Hippocampal formation (tissue), 2 donors: ENCODE measurements at regions not wholly inside any gene's neighbourhood (a gene's known extent, or its start where the extent isn't known, plus 50 kb on each side); places are given as distances from the start of the nearest gene placed in this dataset.
"Not testable (repeated sequence)": the region's sequence is repeated elsewhere in the genome, so short reads cannot be mapped to it uniquely, and the experiment has no call there.

ENCODE experiments used
- DNase-seq, 2 donors: peaks; one replicate each; lab custom pipeline; 2025; lab: John Stamatoyannopoulos, UW

DNA sequence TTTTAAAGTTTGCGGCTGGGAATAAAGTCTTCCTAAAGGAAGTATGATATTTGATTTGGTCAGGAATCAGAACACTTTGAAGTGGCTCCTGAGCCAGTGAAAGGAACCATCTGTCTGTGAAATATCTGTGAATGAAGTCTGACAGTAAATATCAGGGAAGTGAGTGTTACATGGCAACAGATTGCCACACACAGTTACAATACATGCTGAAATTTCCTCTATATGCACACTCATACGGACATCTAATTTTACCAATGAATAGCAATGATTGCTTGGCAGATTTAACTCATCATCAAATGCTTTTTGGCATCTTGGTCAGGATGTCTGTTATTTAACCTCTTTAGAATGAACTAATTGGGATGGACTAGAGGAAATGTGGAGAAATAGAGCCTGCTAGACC lies 1023.8 kb downstream of the FAT4 start:
- no peak for DNase-seq

DNA sequence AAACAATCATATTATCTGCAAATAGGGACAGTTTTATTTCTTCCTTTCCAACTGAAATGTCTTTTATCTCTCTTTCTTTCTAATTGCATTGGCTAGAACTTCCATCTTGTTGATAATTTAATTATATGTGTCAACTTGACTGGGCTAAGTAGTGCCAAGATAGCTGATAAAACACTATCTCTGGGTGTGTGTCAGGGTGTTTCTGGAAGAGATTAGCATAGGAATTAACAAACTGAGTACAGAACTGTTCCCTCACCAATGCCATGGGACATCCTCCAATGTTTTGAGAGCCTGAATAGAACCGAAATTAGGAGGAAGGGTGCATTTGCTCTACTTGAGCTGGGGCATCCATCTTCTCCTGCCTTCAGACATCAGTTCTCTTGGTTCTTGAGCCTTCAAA lies 1027.2 kb downstream of the FAT4 start:
- DNase-seq, result no peak

DNA sequence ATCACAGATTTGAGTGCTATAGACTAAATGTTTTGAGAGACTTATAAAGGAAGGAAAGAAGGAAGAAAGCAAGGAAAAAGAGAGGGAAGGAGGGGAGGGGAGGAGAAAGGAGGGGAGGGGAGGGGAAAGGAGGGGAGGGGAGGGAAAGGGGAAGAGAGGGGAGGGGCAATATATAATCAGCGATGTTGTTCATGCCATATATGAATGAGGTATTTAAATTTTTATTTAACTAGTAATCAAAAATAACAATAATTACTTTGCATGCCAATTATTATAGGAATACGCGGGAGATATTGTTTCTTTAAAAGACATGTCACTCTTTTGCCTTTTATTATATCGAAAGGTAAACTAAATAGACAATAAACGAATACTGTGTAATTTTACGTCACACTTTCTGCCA lies 1029.7 kb downstream of the FAT4 start:
- DNase-seq, result no peak

DNA sequence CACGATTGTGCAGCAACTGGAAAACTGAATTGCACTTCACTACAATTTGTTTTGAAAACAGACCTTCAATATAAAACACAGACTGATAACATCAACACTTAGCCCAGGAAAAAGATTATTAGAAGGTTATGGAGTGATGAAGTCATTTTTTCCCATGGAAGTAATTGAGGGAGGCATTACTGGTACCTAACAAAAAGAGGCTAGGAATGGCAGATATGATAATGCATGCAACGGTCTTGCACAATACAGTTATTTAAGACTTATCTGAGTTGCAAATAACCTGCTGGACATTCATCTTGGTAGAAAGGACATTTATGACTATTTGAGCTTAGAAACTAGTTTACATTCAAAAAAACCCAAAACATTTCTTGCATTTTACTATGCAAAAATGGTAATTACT lies 1031.9 kb downstream of the FAT4 start:
- no peak for DNase-seq

DNA sequence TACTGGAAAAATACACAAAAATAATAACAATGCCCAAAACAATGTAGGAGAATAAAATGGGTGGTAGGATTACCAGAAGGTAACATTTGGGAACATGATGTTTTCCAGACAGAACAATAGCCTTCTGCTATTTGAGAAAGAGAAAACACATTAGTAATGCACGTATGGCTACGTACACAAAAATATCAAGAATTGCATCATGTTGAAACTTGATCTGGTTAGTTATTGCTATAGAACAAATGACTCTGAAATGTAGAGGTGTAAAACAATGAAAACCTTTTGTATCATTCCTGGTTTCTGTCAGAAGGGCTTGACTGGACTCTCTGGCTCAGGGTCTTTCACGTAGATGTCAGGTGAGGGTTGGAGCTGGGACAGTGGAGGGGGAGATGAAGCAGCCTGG lies 1040.0 kb downstream of the FAT4 start:
- no peak for DNase-seq

DNA sequence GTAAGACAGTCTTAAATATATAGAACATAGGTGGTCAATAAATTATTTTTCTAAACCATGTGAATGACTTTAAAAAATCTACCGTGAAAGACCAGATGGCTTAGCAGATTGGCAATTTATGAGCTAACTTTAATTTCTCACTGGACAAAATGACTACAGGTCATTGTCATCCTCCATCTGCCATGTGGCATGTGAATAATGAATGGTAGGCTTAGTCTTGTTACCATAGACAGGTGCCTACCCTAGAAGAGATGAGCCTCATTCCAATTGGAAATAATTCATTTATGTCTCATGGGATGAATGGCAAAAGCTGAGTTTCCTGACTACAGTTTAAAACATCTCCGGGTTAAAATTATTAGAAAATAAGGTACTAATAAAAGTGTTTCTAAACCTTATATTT lies 1043.3 kb downstream of the FAT4 start:
- DNase-seq, result no peak

DNA sequence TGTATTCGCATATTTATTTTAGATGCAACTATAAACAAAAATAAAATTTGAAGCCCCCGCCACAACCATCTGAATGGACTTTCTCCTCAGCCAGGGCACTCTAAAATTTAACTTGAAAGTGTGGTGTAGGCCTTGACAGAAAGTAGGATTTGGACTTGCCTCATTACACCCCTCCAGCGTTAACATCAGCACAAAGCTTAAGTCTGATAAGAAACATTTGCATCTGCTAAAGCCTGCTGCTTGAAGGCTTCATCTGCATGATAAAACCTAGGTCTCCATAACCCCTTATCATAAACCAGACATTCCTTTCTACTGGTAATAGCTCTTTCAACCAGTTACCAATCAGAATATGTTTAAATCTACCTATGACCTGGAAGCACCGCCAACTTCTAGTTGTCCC lies 1046.5 kb downstream of the FAT4 start:
- DNase-seq, result no peak

DNA sequence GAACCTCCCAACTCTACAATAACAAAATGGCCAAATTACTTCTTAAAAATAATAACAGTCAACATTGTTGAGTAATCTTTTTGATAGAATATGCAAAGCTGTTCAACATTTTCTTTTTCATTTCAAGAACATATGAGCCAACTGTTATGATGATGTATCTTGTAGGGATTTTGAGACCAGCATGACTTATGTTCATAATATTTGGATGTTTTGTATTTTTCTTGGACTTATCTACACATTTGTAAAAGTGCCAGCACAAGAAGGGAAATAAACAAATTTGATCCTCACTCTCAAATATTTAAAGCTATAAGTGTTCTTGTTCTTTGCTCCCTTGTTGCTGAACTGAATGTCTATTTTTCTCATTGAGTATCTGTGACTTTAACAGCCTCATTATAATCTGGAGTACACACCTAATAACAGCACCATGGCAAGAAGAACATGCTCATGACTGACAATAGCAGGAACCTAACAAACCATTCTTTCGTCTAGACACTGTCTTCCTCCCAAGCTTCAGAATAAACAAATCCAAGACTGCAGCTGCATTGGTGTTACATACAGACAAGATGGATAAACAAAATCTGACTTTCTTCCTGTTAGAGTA lies 1049.7 kb downstream of the FAT4 start:
- DNase-seq, result no peak

DNA sequence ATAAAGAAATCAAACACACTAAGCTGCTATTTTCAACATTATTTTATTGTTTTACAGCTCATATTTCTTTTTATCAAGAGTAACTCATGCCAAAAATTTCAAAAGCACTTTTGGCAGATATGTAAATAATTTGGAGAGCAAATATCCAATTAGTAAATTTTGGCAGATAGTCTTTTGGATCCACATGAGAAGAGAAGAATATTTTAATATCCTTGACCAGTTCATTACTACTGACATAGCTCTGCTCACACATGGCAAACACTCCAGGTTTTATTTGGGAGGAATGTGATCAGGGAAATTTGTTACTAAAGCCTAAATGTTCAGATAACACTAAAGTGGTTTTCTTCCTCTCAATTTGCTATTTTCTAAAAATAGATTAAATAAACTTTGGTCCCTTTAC lies 1054.3 kb downstream of the FAT4 start:
- DNase-seq, result no peak

DNA sequence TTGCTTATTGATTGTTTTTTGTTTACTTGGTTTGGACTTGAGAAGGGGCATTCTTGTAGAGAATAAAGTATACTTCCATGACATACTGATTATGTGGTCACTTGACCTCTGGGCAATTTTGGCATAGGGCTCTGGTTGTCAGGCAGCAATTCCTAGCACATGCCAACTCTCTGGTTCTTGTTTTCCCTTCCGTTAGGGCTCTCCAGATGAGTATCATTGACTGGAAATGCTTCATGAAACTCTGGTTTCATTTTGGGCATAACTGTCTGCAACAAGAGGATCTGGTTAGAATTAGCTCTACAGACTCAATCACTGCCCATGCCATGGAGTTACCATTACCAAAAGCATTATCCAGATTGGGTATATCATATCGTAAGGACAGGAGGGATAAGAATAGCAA lies 1057.9 kb downstream of the FAT4 start:
- DNase-seq, result no peak

DNA sequence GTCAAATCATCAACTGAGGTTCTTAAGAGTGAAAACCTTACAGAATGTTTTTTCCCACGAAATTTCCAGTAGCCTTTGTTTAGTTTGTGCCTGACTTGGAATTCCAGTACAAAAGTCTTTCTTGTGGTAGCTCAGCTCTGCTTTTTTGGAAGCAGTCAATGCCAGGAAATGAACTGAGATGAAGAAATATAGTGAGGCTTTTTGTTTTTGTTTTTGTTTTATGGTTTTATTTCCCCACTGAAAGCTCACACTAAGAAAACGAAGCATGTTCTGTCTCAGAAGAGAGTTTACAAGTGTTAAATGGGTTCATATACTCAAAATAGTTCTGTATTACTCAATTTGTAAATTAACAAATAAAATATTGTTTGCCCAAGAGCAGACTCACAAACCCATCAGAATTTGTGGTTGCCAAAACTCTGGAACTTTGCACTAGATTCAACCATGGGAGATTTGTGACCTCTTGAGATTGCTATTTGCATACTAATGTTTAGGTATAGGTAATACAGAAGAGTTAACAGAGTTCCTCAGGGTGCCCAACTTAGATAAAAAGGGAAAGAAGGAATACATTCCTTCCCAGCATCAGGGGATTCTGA lies 1060.8 kb downstream of the FAT4 start:
- DNase-seq, result no peak

DNA sequence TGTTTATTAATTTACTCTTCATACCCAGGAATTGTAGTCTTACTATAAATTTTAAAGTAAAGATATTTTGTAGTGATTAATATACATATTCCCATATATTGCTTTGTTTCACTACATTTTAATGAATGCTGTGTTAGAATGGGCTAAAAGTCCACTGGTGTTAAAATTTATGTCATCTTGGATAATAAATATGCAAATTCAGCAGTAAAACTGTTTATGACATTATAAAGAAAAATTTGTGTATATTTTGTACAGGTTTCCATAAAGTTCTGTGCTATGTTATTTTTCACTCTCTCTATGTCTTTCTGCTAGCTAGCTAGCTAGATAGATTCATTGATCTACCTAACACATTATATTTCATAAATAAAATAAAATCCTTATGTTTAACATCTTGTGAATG lies 1071.2 kb downstream of the FAT4 start:
- no peak for DNase-seq

DNA sequence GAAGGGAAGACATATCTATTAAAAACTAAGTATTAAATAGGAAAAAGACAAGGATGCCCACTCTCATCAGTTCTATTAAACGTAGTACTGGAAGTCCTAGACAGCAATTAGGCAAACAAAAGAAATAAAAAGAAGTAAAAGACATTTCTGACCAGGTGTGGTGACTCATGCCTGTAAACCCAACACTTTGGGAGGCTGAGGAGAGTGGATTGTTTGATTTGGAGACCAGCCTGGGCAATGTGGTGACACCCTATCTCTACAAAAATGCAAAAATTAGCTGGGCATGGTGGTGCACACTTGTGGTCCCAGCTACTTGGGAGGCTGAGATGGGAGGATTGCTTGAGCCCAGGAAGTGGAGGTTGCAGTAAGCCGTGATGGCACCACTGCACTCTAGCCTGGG lies 1071.8 kb downstream of the FAT4 start:
- DNase-seq, result no peak

DNA sequence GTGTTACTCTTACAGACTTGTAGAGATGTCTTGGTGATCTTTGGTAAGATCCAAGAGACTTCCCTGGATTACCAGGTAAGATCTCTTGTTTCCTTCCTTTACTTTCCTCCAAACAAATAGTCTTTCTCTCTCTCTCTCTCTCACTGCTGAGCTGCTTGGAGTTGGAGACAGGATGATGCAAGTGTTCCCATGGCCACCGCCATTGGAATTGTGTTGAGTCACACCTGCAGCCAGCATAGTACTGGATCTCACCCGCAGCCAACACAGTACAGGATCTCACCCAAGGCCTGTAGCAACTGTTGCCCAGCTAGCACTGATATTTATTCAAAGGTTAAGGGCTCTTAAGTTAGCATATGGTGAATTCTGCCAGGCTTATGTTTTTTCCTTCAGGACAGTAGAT lies 1080.9 kb downstream of the FAT4 start:
- no peak for DNase-seq

DNA sequence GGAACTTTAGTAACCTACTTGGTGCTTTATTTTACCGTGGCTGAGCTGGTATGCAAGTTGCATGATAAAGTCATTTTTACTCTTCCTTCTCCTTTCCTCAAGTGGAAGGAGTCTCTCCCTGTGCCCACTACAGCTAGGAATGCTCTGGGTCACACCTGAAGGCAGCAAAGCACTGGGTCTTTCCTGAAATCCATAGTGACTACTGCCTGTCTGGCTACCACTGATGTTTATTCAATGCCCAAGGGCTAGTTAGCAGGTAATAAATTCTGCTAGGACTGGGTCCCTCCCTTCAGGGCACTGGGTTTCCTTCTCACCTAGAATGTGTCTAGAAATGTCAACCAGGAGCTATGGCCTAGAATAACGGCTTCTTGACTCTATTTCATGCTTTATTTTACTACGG lies 1081.4 kb downstream of the FAT4 start:
- DNase-seq, result no peak

DNA sequence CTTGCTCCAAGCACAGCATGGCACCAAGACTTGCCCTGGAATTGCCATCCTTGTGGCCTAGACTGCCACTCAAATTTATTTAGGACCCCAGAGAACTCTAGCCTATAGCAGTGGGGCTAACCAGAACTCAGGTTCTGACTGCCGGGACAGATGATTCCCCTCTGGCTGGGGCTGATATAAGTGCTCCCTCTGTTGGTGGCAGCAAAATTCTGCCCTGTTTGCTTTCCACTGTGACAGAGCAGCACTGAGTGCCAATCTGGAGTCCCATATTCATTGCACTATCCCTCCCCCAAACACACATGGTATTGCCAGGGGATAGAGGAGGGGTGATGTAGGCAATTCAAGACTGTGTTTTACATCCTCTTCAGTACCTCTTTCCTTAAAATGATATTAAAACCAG lies 1081.9 kb downstream of the FAT4 start:
- DNase-seq, result no peak

DNA sequence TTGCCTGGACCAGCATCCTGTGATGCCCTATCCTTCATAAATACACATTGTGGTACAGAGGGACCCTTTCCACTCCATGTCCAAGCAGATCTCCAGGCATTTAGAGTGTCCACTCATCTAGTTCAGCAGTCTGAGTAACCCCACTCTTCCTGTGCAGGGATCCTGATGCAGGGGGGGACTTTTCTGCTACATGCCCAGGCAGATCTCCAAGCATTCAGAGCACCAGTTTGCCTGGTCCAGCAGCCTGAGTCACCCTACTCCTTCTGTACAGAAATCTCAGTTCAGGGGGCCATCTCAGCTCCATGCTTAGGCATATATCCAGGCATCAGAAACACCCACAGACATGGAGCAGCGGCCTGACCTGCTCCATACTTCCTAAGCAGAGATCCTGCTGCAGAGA lies 1089.8 kb downstream of the FAT4 start:
- no peak for DNase-seq

DNA sequence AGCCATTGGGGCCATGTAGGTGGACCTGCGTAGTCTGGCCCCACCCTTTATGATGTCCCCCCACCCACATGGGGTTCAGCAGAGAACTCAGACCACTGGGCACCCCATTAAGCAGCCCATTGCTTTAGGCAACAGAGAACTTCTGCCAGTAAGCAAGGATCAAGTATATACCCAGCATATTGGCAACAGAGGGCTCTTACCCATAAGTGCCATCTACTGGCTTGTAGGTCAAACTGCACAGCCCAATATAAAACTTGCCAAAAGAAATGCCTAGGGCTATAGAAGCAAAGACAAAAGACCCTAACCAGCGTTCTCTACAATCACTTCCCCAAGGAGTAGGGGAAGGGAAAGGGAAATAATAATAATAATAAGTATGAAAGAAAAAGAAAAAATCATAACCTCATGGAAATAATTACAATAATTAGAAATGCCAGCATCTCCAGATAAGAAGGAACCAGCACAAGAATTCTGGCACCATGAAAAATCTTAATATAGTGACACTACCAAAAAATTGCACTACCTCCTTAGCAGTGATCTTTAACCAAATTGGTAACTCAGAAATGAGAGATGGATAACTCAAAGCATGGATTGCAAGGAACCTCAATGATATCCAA lies 1090.7 kb downstream of the FAT4 start:
- DNase-seq, result no peak

DNA sequence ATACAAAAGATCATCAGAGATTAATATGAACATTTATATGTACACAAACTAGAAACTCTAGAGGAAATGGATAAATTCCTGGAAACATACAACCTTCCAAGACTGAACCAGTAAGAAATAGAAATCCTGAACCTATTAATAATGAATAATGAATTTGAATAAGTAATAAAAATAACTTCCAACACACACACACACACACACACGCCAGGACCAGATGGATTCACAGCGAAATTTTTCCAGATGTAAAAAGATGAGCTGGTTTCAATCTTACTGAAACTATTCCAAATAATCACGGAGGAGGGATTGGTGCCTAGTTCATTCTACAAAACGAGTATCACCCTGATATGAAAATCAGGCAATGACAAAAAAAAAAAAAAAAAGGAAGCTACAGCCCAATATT lies 1095.0 kb downstream of the FAT4 start:
- no peak for DNase-seq

DNA sequence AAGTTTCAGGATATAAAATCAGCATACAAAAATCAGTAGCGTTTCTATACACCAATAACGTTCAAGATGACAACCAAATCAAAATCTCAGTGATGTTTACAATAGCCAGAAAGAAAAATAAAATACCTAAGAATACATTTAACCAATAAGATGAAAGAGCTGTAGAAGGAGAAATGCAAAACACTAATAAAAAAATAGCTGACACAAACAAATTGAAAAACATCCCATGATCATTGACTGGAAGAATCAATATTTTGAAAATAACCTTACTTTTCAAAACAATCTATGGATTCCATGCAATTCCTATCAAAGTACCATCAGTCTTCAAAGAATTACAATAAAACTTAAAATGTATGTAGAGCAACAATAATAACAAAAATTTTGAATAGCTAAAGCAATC lies 1096.3 kb downstream of the FAT4 start:
- DNase-seq, result no peak

DNA sequence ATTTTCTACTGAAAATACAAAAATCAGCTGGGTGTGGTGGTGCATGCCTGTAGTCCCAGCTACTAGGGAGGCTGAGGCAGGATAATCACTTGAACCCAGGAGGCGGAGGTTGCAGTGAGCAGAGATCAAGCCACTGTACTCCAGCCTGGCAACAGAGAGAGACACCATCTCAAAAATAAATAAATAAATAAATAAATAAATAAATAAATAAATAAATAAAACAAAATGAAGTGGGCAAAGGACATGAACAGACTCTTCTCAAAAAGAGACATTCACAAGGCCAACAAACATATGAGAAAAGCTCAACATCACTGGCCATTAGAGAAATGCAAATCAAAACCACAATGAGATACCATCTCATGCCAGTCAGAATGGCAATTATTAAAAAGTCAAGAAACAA lies 1097.6 kb downstream of the FAT4 start:
- not testable (repeated sequence) for DNase-seq

DNA sequence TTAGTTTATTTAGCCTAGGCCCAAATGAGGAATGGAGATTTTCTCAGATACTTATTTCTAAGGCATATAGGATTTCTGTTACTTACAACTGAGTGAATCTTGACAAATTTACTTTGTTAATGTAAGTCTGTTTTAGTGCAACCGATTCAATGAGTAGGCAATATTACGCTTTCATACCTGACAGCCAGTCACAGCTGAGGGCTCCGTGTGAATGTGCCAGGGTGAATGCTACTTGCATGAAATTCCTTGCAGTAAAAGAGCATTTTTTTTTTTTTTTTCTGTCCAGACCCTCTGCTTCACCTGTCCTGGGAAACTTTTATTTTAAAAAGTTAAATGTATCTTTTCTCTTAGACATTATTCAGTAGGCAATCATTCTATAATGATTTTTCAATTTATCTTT lies 1100.0 kb downstream of the FAT4 start:
- DNase-seq, result no peak

DNA sequence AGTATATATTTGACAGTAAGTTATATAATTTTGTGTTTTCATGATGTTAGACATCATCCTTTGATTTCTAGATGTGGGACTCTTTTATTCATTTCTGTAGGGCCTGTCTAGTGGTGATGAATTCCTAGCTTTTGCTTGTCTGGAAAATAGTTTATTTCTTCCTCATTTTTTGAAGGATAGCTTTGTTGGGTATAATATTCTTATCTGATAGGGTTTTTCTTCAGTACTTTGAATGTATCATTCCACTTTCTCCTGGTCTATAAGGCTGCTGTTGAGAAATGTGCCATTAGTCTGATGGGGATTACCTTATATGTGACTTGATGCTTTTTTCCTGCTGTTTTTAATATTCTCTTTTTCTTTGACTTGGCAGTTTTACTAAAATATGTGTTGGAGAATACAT lies 1104.5 kb downstream of the FAT4 start:
- no peak for DNase-seq

DNA sequence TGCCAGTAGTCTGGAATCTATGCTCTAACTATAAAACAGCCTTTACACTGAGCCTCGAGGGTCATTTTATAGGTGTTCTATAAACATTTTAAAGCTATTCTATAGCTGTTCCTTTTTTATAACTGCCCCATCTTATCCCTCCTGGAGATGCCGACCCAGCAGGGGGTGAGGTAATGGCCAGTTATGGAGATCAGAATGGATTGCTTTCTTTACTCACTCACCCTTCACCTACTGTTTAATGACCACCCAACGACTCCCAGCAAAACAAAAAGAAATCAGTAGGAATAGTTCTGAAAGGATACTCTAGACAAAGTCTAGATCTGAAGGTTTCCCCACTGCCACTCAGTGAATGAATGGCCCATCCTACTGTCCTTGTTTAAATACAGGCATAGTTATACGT lies 1113.1 kb downstream of the FAT4 start:
- DNase-seq, result no peak
